C4-2B (cell line): ENCODE measurements at regions not wholly inside any gene's neighbourhood (a gene's known extent, or its start where the extent isn't known, plus 50 kb on each side); places are given as distances from the start of the nearest gene placed in this dataset.

Source experiments
- ZFX ChIP-seq: fragments of 450-650 bp; IDR thresholded peaks from 2 replicates; pipeline ENCODE4 v1.6.1; 2017
- TF ChIP-seq, protein P1 (sequence below): fragments of 450-650 bp; conservative IDR thresholded peaks from 2 replicates; pipeline ENCODE4 v1.5.1; 2017; ENCODE audit warnings: mild to moderate bottlenecking

DNA sequence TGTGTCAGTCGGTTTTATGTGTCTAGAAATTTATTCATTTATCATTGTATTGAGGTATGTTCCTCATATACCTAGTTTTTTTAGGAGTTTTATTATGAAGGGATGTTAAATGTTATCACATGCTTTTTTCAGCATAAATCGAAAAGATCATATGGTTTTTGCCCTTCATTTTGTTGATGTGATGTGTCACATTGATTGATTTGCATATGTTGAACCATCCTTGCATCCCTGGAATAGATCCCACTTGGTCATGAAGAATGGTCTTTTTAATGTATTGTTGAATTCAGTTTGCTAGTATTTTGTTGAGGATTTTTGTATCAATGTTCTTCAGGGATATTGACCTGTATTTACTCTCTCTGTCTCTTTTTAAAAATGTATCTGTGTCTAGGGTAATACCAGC, 230.3 kb downstream of the RAP2B start:
- TF ChIP-seq, protein P1, sequence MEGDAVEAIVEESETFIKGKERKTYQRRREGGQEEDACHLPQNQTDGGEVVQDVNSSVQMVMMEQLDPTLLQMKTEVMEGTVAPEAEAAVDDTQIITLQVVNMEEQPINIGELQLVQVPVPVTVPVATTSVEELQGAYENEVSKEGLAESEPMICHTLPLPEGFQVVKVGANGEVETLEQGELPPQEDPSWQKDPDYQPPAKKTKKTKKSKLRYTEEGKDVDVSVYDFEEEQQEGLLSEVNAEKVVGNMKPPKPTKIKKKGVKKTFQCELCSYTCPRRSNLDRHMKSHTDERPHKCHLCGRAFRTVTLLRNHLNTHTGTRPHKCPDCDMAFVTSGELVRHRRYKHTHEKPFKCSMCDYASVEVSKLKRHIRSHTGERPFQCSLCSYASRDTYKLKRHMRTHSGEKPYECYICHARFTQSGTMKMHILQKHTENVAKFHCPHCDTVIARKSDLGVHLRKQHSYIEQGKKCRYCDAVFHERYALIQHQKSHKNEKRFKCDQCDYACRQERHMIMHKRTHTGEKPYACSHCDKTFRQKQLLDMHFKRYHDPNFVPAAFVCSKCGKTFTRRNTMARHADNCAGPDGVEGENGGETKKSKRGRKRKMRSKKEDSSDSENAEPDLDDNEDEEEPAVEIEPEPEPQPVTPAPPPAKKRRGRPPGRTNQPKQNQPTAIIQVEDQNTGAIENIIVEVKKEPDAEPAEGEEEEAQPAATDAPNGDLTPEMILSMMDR, result no peak
- no peak for TF ChIP-seq ZFX
